ENCODE measurements at regions not wholly inside any gene's neighbourhood (a gene's known extent, or its start where the extent isn't known, plus 50 kb on each side); places are given as distances from the start of the nearest gene placed in this dataset.

DNA sequence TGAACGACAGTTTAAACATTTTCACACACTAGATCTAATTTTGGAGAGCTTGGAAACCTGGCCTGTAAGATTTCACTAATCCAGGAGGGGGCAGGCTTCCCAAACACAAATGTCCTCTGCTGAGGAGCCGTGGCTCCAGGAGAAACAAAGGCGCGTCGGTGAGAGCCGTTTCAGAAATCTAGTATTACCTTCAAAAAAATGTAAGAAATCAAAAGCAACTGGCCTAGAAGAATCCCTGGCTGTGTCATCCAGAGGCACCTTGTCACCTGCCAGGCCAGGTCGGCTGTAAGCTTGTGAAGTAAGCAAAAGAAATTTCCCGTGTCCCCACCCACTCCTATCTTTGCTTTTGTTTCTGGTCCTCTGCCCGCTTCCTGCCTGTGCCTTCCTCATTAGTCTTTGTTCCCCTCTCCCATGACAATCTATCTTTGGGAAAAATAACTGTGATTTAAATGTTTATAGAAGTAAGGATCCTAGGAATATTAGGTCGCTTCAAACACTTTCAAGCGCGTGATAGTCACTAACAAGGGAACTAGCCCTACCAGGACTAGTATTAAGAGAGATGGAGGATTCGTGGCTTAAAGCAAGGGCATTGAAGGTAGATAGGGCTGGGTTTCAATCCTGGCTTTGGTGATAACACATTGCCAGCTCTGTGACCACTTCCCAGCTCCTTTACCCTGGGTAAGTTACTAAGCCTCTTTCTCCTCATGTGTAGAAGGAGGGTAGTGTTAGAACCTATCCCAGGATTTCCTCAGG lies 99.5 kb upstream of the STK39 start:
- H3K36me3 ChIP-seq = no peaks in the 10 kb centered on the region
- no peaks in the 10 kb centered on the region for H3K27me3 ChIP-seq
- no peaks in the 10 kb centered on the region for H3K4me1 ChIP-seq
- H3K4me3 ChIP-seq = peak overlapping the region; percentile 43 to 68 (median 48)
- intact Hi-C loops (cut with DNase I; ENCODE audit: low total_unique reads) = no loop called here
- H3K9me3 ChIP-seq = no peaks in the 10 kb centered on the region
- DNase-seq (ENCODE audit: low spot score in 2 of 2) = peak; percentile 51 to 67
- H3K27ac ChIP-seq = no peak overlapping the region
- no peak for TF ChIP-seq POLR2AphosphoS5 (IDR thresholded peaks at IDR 0.05)
- TF ChIP-seq POLR2A (IDR thresholded peaks at IDR 0.05) = no peak
- TF ChIP-seq, protein P1, sequence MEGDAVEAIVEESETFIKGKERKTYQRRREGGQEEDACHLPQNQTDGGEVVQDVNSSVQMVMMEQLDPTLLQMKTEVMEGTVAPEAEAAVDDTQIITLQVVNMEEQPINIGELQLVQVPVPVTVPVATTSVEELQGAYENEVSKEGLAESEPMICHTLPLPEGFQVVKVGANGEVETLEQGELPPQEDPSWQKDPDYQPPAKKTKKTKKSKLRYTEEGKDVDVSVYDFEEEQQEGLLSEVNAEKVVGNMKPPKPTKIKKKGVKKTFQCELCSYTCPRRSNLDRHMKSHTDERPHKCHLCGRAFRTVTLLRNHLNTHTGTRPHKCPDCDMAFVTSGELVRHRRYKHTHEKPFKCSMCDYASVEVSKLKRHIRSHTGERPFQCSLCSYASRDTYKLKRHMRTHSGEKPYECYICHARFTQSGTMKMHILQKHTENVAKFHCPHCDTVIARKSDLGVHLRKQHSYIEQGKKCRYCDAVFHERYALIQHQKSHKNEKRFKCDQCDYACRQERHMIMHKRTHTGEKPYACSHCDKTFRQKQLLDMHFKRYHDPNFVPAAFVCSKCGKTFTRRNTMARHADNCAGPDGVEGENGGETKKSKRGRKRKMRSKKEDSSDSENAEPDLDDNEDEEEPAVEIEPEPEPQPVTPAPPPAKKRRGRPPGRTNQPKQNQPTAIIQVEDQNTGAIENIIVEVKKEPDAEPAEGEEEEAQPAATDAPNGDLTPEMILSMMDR (IDR thresholded peaks at IDR 0.05) = peak; percentile 63 to 86 (median 84)

DNA sequence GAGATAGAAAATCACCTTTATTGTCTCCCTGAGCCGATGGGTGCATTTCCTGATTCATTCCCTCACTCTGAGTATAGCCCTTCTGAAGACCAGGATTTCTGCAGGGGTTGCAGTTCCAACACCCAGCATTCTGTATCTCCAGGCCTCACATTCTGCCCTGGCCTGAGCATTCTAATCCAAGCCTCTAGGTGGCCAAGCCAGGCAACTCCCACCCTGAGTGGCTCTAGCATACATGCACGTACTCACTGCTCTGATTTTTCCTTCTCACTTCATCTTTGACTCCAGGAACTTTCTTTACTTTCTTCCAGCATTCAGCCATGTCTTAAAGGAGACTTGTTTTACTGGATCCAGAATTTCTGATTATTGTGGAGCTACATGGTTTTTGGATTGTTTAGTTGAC lies 100.7 kb upstream of the STK39 start:
- DNase-seq (ENCODE audit: low spot score in 2 of 2) = no peak
- H3K36me3 ChIP-seq = no peaks in the 10 kb centered on the region
- H3K4me3 ChIP-seq = no peak overlapping the region
- TF ChIP-seq POLR2A (IDR thresholded peaks at IDR 0.05) = no peak
- TF ChIP-seq, protein P1 (IDR thresholded peaks at IDR 0.05) = peak in 1 of 3 donors; percentile 31
- peaks cover 0 to 4% of the 10 kb centered on the region in 2 donors for H3K9me3 ChIP-seq
- no peaks in the 10 kb centered on the region for H3K27me3 ChIP-seq
- H3K27ac ChIP-seq = no peak overlapping the region
- intact Hi-C loops (cut with DNase I; ENCODE audit: low total_unique reads) = no loop called here
- H3K4me1 ChIP-seq = no peaks in the 10 kb centered on the region

DNA sequence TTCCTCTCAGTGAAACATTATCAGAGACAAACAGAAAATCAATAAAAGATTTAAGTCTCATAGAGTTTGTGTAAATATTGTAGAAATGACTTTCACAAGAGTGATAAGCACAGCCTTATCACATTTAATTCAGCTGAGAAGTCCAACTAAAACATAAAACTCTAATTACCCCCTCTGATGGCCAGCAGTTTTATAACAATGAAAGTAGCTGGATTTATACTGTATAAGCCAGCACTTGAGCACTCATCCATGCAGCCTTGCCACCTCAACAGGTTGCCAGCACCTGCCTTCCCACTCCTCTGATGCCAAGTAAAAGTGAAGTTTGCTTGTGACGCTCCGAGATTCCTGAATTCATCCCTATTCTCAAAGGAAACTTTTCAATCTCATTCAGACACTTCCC lies 103.0 kb upstream of the STK39 start:
- H3K36me3 ChIP-seq = no peaks in the 10 kb centered on the region

DNA sequence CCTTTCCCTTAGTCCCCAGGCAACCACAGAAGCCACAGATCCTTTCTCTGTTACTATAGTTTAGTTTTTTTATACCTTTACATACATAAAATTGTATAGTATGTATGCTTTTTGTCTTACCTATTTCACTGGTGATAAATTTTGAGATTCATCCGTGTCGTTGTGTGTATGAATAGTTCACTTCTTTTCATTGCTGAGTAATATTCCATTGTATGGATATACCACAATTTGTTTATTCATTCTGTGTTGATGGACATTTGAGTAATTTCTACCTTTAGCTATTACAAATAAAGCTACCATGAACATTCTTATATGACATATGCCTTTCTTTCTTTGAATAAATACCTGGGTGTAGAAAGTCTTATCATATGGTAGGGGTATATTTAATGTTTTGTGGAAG lies 102.8 kb upstream of the CERS6 start:
- no peaks in the 10 kb centered on the region for H3K36me3 ChIP-seq
- H3K9me3 ChIP-seq = peaks cover 0 to 10% of the 10 kb centered on the region in 2 donors
- H3K4me1 ChIP-seq = peaks cover 0 to 10% of the 10 kb centered on the region in 2 donors
- TF ChIP-seq, protein P1 (IDR thresholded peaks at IDR 0.05) = no peak
- TF ChIP-seq POLR2A (IDR thresholded peaks at IDR 0.05) (no peak), POLR2AphosphoS5 (IDR thresholded peaks at IDR 0.05) (no peak)
- DNase-seq (ENCODE audit: low spot score in 2 of 2) = no peak
- no peak overlapping the region for H3K4me3 ChIP-seq
- no peaks in the 10 kb centered on the region for H3K27me3 ChIP-seq
- intact Hi-C loops (cut with DNase I; ENCODE audit: low total_unique reads) = no loop called here
- no peak overlapping the region for H3K27ac ChIP-seq

More for the DNA sequence above, 103.0 kb upstream of the STK39 start:
- no peak for DNase-seq (ENCODE audit: low spot score in 2 of 2)
- peaks cover 0 to 10% of the 10 kb centered on the region in 2 donors for H3K9me3 ChIP-seq
- H3K27ac ChIP-seq = no peak overlapping the region
- intact Hi-C loops (cut with DNase I; ENCODE audit: low total_unique reads) = no loop called here
- TF ChIP-seq, protein P1 (IDR thresholded peaks at IDR 0.05) = no peak
- TF ChIP-seq POLR2A (IDR thresholded peaks at IDR 0.05) (no peak), POLR2AphosphoS5 (IDR thresholded peaks at IDR 0.05) (no peak)
- no peaks in the 10 kb centered on the region for H3K27me3 ChIP-seq
- H3K4me3 ChIP-seq = no peak overlapping the region
- H3K4me1 ChIP-seq = peaks cover 0 to 6% of the 10 kb centered on the region in 2 donors

DNA sequence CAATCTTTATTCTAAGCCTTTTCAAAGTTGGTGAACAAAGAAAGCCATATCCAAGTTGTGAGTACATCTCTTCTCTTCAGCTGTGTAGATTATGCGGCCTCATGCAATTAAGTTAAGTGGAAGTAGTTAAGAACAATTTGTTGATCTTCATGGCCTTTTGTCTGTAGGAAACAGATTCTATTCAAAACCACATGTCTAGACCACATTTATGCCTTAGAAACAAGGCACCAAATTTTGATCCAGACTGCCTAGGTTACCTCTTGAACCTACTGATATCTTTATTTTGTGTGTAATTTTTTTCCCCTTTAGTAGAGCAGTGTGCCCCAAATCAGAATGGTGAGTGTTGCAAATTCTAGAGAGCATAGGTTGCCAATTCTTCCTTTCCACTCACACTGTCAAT lies 101.6 kb upstream of the CERS6 start:
- no peak for DNase-seq (ENCODE audit: low spot score in 2 of 2)
- Histone ChIP-seq H3K36me3 (no peaks in the 10 kb centered on the region), H3K9me3 (peaks cover 0 to 10% of the 10 kb centered on the region in 2 donors), H3K4me1 (peaks cover 0 to 10% of the 10 kb centered on the region in 2 donors), H3K4me3 (no peak overlapping the region), H3K27ac (no peak overlapping the region), H3K27me3 (no peaks in the 10 kb centered on the region)
- intact Hi-C loops (cut with DNase I; ENCODE audit: low total_unique reads) = no loop called here
- no peak for TF ChIP-seq POLR2AphosphoS5 (IDR thresholded peaks at IDR 0.05)
- TF ChIP-seq POLR2A (IDR thresholded peaks at IDR 0.05) = no peak
- TF ChIP-seq, protein P1 (IDR thresholded peaks at IDR 0.05) = no peak

Data from breast epithelium (tissue), 4 donors.